Loucy (cell line): ENCODE measurements at regions not wholly inside any gene's neighbourhood (a gene's known extent, or its start where the extent isn't known, plus 50 kb on each side); places are given as distances from the start of the nearest gene placed in this dataset.
"Not testable (repeated sequence)": the region's sequence is repeated elsewhere in the genome, so short reads cannot be mapped to it uniquely, and the experiment has no call there.

Experiments
- CTCF ChIP-seq: fragments of 200-600 bp; sonication (generic); conservative IDR thresholded peaks from 2 replicates; pipeline ENCODE4 v1.5.1; 2014; ENCODE audit warnings: mild to moderate bottlenecking, antibody characterized with exemption, low read length
- EZH2phosphoT487 ChIP-seq: fragments of 200-600 bp; IDR thresholded peaks from 2 replicates; pipeline ENCODE4 v1.6.1; 2018; ENCODE audit warnings: antibody characterized with exemption, mild to moderate bottlenecking, moderate library complexity, borderline replicate concordance

GRCh38 chr5:7265776-7266175, 130.2 kb upstream of the ADCY2 start:
- not testable (repeated sequence) for TF ChIP-seq CTCF, EZH2phosphoT487
